ENCODE measurements at regions not wholly inside any gene's neighbourhood (a gene's known extent, or its start where the extent isn't known, plus 50 kb on each side); places are given as distances from the start of the nearest gene placed in this dataset.
A peak's percentile ranks its signal among the peaks of the same experiment; 100 is the strongest.

DNA sequence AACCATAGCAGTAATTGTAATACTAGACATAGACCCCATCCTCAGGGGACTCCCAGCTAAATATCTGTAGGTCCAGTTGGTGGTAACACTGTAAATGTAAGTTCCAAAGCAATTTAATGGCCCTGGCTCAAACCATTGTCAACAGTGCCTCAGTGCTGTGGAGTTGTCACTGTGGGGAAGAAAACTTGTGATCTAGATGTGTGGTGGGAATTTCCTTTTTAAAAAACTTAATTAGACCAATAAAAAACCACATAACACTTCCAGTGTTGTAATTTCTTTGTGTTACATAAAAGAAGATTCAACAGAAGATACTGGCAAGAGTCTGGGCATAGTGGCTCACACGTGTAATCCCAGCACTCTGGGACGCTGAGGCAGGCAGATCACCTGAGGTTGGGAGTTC, 138.6 kb upstream of the UMPS start:
- peak overlapping the region; percentile 76 for H3K27ac ChIP-seq
- TF ChIP-seq, protein P1, sequence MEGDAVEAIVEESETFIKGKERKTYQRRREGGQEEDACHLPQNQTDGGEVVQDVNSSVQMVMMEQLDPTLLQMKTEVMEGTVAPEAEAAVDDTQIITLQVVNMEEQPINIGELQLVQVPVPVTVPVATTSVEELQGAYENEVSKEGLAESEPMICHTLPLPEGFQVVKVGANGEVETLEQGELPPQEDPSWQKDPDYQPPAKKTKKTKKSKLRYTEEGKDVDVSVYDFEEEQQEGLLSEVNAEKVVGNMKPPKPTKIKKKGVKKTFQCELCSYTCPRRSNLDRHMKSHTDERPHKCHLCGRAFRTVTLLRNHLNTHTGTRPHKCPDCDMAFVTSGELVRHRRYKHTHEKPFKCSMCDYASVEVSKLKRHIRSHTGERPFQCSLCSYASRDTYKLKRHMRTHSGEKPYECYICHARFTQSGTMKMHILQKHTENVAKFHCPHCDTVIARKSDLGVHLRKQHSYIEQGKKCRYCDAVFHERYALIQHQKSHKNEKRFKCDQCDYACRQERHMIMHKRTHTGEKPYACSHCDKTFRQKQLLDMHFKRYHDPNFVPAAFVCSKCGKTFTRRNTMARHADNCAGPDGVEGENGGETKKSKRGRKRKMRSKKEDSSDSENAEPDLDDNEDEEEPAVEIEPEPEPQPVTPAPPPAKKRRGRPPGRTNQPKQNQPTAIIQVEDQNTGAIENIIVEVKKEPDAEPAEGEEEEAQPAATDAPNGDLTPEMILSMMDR (conservative IDR thresholded peaks at IDR 0.05): no peak

DNA sequence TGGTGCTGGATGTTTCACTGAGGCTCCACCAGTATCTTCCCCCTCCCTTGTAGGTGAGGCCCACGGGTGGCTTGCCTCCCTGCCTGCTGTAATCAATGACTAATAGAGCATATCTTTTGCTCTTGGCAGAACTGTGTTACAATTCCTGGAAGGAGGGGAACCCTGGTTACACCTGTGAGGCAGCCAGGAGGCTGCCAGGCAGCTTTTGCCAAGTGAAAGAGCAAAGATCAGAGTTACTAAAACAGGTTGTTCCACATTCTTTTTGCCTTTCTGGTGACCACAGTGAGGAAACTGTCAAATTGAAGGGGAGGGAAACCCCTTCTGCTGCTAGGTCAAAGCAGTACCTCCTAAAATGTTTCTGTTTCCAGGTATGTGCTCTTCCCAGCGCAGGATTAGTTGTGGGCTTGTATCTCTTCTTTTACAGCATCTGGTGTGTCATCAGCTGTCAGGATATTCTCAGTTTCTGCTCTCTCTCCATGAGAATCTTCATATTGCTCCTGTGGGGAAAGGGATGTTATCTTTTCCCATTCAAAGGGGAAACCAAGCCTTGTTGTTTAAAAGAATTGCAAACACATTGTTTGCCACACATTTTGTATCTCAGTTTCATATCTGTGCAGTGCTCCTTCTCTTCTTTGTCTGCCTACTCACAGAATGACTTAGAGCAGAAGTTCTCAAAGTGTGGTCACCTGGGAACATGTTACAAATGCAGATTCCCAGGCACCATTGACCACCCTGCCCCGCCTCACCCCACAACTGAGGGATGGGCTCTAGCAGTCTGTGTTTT, 137.4 kb upstream of the UMPS start:
- TF ChIP-seq, protein P1 (conservative IDR thresholded peaks at IDR 0.05): no peak
- peak overlapping the region; percentile 76 for H3K27ac ChIP-seq

DNA sequence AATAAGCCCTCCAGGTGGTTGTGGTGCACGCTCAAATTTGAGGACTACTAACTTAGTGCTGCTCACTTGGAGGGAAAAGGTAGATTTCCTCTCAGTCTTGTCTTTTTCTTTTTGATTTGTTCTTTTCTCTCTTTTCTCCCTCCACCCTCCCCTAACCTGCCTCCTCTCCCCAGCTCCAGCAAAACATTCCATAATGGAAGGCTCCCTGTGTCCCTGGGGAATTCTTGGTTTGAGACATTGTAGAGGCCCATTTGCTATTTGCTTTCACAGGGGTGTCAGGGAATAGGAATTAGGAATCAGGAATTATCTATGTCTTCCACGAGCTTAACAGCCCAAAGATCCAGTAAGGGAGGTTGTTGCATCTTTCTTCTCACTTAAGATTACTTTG, 136.8 kb upstream of the UMPS start:
- TF ChIP-seq, protein P1 (conservative IDR thresholded peaks at IDR 0.05): no peak
- peak overlapping the region; percentile 76 for H3K27ac ChIP-seq

DNA sequence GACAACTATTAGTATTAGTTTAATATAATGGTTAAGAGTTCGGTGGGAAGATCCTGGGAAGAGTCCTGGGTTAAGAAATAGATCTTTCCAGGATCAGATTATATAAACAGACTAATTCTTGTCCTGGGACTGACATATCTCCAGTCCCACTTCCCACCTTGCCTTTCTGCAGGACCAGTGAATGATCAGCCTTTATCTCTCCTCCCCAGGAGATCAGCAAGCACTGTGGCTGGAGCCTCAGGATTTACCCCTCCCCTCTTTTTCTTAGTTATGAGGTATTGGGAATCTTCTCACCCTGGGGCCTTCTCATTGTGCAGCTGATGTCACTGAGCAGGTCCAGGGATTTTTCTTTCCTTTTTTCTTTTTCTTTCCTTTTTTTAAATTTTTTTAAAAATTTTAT, 135.7 kb upstream of the UMPS start:
- H3K27ac ChIP-seq: peak overlapping the region; percentile 76
- TF ChIP-seq, protein P1 (conservative IDR thresholded peaks at IDR 0.05): no peak

DNA sequence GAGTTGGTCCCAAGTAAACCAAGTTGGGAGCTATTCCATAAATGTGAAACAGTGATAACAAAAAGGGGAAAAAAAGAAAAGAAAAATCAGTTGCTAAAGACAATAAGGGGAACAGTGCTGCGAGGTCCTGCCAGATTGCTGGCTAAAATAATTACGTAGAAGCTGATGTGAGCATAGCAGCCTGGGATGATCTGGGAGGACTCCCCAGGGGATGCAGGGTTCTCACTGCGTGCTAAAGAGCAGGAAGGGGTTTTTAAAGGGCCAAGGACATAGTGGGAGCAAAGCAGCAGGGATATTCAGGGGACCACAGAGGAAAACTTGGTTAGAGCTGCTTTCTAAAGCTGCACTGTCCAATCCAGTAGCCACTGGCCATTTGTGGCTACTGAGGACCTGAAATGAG, 133.0 kb upstream of the UMPS start:
- TF ChIP-seq, protein P1 (conservative IDR thresholded peaks at IDR 0.05): no peak
- H3K27ac ChIP-seq: no peak overlapping the region

DNA sequence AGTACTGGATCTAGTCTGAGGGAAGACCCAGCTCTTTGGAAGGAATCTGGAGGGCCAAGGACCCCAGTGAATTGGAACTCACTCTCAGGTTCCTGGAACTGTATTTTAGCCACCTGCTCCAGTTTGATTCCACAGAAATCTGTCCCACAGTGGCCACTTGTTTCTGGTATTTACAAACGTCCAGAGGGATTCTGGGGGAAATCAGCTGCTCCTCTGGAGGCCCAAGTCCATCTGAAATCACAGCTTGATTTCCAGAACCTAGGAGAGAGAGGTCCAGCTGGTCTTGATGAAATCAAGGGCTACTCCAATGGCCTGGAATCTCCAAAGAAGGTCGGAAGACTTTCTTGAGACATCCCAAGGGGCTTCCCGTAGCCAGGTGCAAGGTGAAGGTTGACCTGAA, 132.3 kb upstream of the UMPS start:
- TF ChIP-seq, protein P1 (conservative IDR thresholded peaks at IDR 0.05): no peak
- H3K27ac ChIP-seq: no peak overlapping the region

DNA sequence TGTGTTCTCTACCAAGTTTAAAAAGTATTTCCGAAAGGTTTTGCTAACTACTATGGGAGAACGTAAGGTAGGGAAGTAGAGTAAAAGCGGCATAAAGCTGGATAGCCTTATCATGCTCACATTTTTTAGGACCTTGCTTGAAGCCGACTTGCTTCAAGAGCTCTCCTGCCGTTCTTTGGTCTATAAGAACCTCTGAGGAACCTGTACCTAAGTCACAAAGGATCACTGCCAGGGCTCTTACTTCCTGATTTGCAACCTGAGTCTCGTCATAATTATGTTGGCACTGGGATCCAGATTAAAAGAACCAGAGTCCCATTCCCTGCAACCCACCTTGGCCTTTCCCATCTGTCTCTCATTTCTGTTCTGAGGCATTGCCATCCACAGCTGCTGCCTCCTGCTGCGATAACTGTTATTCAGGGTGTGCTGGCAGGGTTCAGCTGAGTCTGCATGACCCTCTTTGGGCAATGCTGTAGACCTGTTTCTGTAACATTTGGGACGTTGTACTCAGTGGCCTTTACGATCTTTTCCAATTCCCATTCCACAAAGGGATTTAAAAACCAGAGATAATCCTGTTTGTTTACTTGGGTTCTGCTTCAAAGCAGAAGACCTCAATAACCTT, 131.0 kb upstream of the UMPS start:
- no peak overlapping the region for H3K27ac ChIP-seq
- TF ChIP-seq, protein P1 (conservative IDR thresholded peaks at IDR 0.05): no peak
